ENCODE measurements at regions not wholly inside any gene's neighbourhood (a gene's known extent, or its start where the extent isn't known, plus 50 kb on each side); places are given as distances from the start of the nearest gene placed in this dataset.

DNA sequence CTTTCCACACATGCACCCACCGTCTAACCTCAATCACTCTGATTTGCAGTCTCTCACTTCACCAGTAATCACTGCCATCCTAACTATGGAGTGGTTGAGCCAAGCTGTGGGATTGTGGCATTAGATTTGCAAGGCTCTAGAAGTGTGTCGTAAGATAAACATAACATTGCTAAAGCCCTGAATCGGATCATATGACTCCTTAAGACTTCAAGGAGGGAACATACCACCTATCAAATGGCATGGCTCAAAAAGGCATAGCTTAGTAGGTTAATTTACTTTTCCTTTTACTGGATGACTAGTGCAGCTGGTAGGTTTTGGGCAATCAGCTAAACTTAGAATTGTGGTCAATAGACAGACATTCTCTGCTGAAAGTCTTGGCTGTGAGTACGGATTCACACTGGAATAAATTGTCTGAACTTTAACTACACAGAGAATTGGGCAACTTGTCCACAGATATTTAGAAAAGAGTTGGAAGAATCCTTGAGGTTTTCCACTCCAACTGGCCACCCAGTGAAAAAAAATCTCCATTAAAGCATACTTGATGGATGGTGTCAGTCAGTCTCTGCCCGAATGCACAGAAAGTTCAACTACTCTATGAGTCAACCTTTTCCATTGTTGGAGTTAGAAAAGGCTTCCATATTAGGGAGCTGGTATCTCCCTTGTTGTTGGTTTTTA is 476.7 kb upstream of the CBLB start:
- TF ChIP-seq, protein P1, sequence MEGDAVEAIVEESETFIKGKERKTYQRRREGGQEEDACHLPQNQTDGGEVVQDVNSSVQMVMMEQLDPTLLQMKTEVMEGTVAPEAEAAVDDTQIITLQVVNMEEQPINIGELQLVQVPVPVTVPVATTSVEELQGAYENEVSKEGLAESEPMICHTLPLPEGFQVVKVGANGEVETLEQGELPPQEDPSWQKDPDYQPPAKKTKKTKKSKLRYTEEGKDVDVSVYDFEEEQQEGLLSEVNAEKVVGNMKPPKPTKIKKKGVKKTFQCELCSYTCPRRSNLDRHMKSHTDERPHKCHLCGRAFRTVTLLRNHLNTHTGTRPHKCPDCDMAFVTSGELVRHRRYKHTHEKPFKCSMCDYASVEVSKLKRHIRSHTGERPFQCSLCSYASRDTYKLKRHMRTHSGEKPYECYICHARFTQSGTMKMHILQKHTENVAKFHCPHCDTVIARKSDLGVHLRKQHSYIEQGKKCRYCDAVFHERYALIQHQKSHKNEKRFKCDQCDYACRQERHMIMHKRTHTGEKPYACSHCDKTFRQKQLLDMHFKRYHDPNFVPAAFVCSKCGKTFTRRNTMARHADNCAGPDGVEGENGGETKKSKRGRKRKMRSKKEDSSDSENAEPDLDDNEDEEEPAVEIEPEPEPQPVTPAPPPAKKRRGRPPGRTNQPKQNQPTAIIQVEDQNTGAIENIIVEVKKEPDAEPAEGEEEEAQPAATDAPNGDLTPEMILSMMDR (IDR thresholded peaks at IDR 0.05), result no peak
- no peak for TF ChIP-seq POLR2A (IDR thresholded peaks at IDR 0.05)
- intact Hi-C loops (cut with DNase I; ENCODE audit: low total_unique reads), result no loop called here
- DNase-seq, result no peak

DNA sequence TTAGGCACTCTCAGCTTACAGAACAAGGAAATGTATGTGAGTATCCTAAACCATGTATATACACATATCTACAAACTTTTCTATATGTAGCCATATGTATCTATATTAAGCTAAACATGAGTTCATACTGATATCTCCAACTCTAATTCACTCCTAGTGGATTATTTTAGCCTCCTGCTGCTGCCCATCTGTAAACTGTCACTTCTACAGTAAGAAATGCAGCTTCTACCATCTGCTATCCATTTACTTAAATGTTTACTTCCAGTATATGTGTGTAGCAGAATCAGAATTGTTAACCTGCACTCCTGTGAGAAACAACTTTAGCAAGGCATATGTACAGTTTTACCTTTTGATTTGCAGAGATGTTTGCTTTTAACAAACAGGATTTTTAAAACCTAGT is 478.5 kb upstream of the CBLB start:
- Histone ChIP-seq H3K4me1 (peaks cover 0 to 3% of the 10 kb centered on the region in 2 donors), H3K36me3 (no peaks in the 10 kb centered on the region), H3K27me3 (no peaks in the 10 kb centered on the region), H3K9me3 (no peaks in the 10 kb centered on the region), H3K4me3 (no peak overlapping the region), H3K27ac (no peak overlapping the region)
- TF ChIP-seq POLR2A (IDR thresholded peaks at IDR 0.05), result no peak
- TF ChIP-seq, protein P1 (IDR thresholded peaks at IDR 0.05), result no peak
- intact Hi-C loops (cut with DNase I; ENCODE audit: low total_unique reads), result no loop called here
- DNase-seq, result no peak

More for the DNA sequence above, 476.7 kb upstream of the CBLB start:
- Histone ChIP-seq H3K4me3 (no peak overlapping the region), H3K4me1 (peaks cover 0 to 3% of the 10 kb centered on the region in 2 donors), H3K9me3 (no peaks in the 10 kb centered on the region), H3K27ac (no peak overlapping the region), H3K36me3 (no peaks in the 10 kb centered on the region), H3K27me3 (no peaks in the 10 kb centered on the region)

DNA sequence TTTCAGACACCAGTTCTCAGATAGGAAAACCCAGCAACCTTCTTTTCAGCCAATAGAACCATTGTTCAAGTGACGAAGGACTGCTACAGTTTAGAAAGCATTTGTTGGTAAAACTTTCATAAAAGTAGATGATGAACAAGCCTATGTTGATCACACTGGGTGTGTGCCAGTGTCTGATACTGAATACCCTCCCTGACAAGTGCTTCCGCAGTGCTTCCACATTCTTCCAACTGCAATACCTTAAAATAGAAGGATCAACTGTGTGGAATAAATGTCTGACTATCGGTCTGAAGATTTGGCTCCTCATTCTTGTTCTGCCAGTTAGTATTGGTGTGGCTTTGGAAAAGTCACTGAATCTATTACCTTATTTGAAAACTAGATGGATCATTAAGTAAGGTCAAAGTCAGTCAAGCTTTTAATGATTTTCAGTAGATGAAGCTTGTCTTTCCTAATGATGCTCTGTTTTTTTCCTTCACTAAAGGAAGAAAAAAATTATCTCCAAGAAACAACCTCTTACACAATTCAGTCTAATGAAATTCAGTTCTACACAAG is 479.4 kb upstream of the CBLB start:
- no peak for TF ChIP-seq POLR2A (IDR thresholded peaks at IDR 0.05)
- TF ChIP-seq, protein P1 (IDR thresholded peaks at IDR 0.05), result no peak
- Histone ChIP-seq H3K4me1 (peaks cover 0 to 3% of the 10 kb centered on the region in 2 donors), H3K36me3 (no peaks in the 10 kb centered on the region), H3K27ac (no peak overlapping the region), H3K4me3 (no peak overlapping the region), H3K9me3 (no peaks in the 10 kb centered on the region), H3K27me3 (no peaks in the 10 kb centered on the region)
- no peak for DNase-seq
- intact Hi-C loops (cut with DNase I; ENCODE audit: low total_unique reads), result no loop called here

DNA sequence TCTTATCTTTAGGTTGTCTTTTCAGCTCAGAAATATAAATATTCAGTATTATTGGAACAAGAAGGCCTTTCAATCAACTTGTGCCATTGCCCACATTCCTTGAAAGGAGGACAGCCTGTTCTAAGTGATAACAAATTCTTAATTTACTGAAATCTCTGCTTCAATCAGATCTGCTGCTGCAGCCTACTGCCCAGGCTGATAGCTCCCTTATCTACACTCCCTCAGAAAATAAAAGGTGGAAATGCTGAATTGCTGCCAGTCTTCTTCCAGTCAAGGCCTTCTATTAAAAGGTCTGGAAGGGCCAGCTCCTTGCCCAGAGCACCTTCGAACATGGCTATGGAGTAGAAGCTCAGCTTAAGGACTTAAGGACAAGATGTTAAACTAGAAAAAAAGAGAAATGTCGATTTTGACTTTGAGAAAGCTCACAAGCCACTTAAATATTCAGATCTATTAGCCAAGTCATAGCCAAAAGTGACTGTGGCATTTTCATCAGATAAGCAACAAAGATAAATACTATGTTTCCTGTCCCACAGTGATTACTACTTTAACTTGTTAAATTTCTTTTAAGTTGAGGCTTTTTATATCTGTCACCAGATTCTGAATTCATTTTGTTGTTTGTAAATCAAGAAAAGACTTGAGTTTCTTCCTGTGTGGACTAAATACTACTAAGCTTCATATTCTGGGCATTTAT is 480.5 kb upstream of the CBLB start:
- DNase-seq, result no peak
- intact Hi-C loops (cut with DNase I; ENCODE audit: low total_unique reads), result no loop called here
- no peaks in the 10 kb centered on the region for H3K9me3 ChIP-seq
- TF ChIP-seq POLR2A (IDR thresholded peaks at IDR 0.05), result no peak
- TF ChIP-seq, protein P1 (IDR thresholded peaks at IDR 0.05), result no peak
- no peak overlapping the region for H3K27ac ChIP-seq
- peaks cover 0 to 3% of the 10 kb centered on the region in 2 donors for H3K4me1 ChIP-seq
- no peak overlapping the region for H3K4me3 ChIP-seq
- H3K27me3 ChIP-seq, result no peaks in the 10 kb centered on the region
- no peaks in the 10 kb centered on the region for H3K36me3 ChIP-seq

DNA sequence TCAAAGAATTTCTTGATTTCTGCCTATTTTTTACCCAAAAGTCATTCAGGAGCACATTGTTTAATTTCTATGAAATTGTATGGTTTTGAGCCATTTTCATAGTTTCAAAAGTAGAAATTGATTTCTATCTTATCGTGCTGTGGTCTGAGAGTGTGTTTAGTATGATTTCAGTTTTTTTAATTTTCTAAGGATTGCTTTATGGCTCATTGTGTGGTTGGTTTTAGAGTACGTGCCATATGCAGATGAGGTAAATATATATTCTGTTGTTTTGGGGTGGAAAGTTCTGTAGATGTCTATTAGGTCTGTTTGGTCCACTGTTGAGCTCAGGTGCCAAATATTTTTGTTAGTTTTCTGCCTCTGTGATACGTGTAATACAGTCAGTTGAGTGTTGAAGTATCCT is 487.1 kb upstream of the CBLB start:
- TF ChIP-seq POLR2A (IDR thresholded peaks at IDR 0.05), result no peak
- TF ChIP-seq, protein P1 (IDR thresholded peaks at IDR 0.05), result no peak
- no peak overlapping the region for H3K27ac ChIP-seq
- intact Hi-C loops (cut with DNase I; ENCODE audit: low total_unique reads), result no loop called here

More for the DNA sequence above, 487.1 kb upstream of the CBLB start:
- Histone ChIP-seq H3K4me1 (no peaks in the 10 kb centered on the region), H3K27me3 (no peaks in the 10 kb centered on the region), H3K4me3 (no peak overlapping the region), H3K36me3 (no peaks in the 10 kb centered on the region), H3K9me3 (no peaks in the 10 kb centered on the region)
- DNase-seq, result no peak

Data from uterus (tissue), 3 donors.